ENCODE measurements at regions not wholly inside any gene's neighbourhood (a gene's known extent, or its start where the extent isn't known, plus 50 kb on each side); places are given as distances from the start of the nearest gene placed in this dataset.

DNA sequence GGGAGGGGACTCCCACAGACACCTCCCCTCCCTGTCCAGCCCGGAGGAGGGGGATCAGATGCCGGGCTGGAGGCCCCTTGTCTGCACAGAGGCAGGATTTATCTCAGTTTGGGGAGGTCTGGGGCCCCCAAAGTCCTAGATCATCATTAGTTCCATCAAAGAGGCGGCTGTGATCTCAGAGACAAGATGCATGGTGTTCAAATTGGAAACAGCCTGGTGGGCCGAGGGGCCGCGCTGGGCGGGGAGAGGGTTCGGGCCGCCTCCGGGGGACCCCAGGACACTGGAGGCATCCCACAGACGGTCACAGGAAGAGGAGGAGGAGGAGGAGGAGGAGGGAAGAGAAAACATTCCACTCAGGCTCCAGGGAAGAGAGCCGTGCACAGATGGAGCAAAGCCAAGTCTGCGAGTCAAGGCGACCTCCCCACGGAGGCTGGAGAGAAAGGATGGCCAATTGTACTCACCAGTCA is 69.5 kb upstream of the CUX1 start:
- TF ChIP-seq POLR2A (IDR thresholded peaks at IDR 0.05; ENCODE audit: low read depth) (no peak), POLR2AphosphoS5 (IDR thresholded peaks at IDR 0.05) (no peak)
- TF ChIP-seq, protein P1, sequence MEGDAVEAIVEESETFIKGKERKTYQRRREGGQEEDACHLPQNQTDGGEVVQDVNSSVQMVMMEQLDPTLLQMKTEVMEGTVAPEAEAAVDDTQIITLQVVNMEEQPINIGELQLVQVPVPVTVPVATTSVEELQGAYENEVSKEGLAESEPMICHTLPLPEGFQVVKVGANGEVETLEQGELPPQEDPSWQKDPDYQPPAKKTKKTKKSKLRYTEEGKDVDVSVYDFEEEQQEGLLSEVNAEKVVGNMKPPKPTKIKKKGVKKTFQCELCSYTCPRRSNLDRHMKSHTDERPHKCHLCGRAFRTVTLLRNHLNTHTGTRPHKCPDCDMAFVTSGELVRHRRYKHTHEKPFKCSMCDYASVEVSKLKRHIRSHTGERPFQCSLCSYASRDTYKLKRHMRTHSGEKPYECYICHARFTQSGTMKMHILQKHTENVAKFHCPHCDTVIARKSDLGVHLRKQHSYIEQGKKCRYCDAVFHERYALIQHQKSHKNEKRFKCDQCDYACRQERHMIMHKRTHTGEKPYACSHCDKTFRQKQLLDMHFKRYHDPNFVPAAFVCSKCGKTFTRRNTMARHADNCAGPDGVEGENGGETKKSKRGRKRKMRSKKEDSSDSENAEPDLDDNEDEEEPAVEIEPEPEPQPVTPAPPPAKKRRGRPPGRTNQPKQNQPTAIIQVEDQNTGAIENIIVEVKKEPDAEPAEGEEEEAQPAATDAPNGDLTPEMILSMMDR (IDR thresholded peaks at IDR 0.05) = no peak

All from esophagus muscularis mucosa (tissue), 3 donors.